BE2C (cell line): ENCODE measurements at regions not wholly inside any gene's neighbourhood (a gene's known extent, or its start where the extent isn't known, plus 50 kb on each side); places are given as distances from the start of the nearest gene placed in this dataset.

Experiments used
- DNase-seq: peaks from one replicate; pipeline ENCODE4 v3.0.0-alpha.2; 2020
- H3K27me3 ChIP-seq: fragments of 250-450 bp; sonication (Bioruptor Pico); 2 replicates; pipeline ENCODE4 v1.5.1; 2020; ENCODE audit warnings: mild to moderate bottlenecking
- H3K36me3 ChIP-seq: fragments of 250-450 bp; sonication (Bioruptor Pico); 2 replicates; pipeline ENCODE4 v1.5.1; 2020; ENCODE audit warnings: mild to moderate bottlenecking
- H3K4me1 ChIP-seq: fragments of 250-450 bp; sonication (Bioruptor Pico); 2 replicates; pipeline ENCODE4 v1.5.1; 2020
- H3K4me3 ChIP-seq: 2 replicates; pipeline ENCODE4 v1.5.1; 2011; ENCODE audit warnings: low read depth, low read length
- H3K9me3 ChIP-seq: fragments of 250-450 bp; sonication (Bioruptor Pico); 2 replicates; pipeline ENCODE4 v1.5.1; 2020
- TF ChIP-seq, protein P1 (sequence below): IDR thresholded peaks from 2 replicates; pipeline ENCODE4 v1.5.1; 2012; ENCODE audit warnings: mild to moderate bottlenecking, low read depth, low read length

DNA sequence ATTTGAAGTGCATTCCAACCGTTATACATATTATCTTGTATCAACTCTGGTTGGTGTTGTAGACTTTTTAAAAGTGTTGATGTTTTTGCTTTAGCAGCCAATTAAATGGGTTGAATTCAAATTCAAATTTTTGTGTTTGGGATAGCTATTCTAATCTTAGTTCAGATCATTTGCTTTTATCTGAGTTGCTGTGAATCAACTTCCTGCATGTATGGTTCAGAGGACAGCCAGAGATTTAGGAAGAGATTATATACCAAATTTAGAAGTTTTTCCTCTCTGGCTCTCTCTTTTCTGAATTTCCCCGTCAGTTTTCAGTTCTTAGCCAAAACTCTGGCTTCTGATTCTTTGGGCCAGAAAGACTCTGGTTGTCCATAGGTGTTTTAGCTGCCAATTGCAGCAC lies 415.5 kb downstream of the NUF2 start:
- Histone ChIP-seq H3K4me3 (no peak overlapping the region), H3K36me3 (no peaks in the 10 kb centered on the region), H3K27me3 (no peaks in the 10 kb centered on the region), H3K4me1 (no peaks in the 10 kb centered on the region), H3K9me3 (no peaks in the 10 kb centered on the region)
- DNase-seq = no peak
- TF ChIP-seq, protein P1, sequence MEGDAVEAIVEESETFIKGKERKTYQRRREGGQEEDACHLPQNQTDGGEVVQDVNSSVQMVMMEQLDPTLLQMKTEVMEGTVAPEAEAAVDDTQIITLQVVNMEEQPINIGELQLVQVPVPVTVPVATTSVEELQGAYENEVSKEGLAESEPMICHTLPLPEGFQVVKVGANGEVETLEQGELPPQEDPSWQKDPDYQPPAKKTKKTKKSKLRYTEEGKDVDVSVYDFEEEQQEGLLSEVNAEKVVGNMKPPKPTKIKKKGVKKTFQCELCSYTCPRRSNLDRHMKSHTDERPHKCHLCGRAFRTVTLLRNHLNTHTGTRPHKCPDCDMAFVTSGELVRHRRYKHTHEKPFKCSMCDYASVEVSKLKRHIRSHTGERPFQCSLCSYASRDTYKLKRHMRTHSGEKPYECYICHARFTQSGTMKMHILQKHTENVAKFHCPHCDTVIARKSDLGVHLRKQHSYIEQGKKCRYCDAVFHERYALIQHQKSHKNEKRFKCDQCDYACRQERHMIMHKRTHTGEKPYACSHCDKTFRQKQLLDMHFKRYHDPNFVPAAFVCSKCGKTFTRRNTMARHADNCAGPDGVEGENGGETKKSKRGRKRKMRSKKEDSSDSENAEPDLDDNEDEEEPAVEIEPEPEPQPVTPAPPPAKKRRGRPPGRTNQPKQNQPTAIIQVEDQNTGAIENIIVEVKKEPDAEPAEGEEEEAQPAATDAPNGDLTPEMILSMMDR = no peak

DNA sequence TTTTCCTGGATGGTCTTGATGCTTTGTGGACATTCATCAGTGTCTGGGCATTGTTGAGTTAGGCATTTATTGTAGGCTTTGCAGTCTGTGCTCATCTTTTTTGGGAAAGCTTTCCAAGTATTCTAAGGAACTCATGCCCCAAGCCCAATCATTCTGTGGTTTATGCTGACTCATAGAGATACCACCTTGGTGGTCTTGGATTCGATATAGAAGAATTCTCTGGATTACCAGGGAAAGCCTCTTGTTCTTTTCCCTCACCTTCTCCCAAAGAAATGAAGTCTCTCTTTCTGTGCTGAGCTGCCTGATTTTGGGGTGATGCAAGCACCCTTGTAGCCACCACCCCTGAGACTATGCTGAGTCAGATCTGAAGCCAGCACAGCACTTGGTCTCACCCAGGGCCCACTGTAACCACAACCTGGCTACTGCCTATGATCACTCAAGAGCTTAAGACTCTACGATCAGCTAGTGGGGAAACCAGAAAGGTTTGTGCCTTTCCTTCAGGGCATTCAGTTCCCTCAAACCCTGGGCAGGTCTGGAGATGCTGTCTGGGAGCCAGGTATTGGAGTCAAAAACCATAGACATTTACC lies 422.6 kb downstream of the NUF2 start:
- H3K36me3 ChIP-seq = no peaks in the 10 kb centered on the region
- H3K27me3 ChIP-seq = no peaks in the 10 kb centered on the region
- no peak for DNase-seq
- H3K4me3 ChIP-seq = no peak overlapping the region
- H3K4me1 ChIP-seq = no peaks in the 10 kb centered on the region
- H3K9me3 ChIP-seq = no peaks in the 10 kb centered on the region
- TF ChIP-seq, protein P1 = no peak

DNA sequence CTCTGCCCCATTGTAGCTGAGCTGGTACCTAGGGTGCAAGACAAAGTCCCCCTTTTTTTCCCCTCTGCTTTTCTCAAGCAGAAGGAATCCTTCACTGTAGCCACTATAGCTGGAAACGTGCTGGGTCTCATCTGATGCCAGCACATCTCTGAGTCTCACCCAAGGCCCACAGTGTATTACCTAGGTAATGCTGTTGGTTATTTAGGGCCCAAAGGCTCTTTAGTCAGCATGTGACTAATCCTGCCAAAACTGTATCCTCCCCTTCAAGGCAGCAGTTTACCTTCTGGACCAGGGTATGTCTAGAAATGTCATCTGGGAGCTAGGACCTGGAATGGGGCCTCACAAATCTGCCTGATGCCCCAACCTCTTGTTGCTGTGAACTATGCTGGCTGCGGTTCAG lies 423.4 kb downstream of the NUF2 start:
- H3K9me3 ChIP-seq = no peaks in the 10 kb centered on the region
- H3K27me3 ChIP-seq = no peaks in the 10 kb centered on the region
- TF ChIP-seq, protein P1 = no peak
- DNase-seq = no peak
- H3K36me3 ChIP-seq = no peaks in the 10 kb centered on the region
- no peak overlapping the region for H3K4me3 ChIP-seq
- no peaks in the 10 kb centered on the region for H3K4me1 ChIP-seq

DNA sequence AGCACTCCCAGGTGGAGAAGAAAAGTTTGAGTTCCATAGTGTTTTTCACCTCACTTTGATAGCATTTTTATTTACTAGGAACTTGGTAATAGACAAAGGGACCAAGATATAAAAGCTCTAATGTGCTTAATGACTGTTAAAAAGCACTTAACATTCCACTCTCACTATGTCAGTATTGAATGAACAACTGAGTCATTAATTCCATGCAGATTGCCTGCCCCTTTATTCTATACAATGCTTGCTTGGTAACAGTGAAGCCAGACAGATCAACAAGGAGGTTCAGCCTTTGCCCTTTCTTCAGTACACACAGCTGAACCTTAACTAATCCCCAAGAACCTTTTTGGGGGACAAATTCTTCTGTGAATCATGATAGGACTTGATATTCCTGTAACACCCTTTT lies 425.5 kb downstream of the NUF2 start:
- DNase-seq = no peak

DNA sequence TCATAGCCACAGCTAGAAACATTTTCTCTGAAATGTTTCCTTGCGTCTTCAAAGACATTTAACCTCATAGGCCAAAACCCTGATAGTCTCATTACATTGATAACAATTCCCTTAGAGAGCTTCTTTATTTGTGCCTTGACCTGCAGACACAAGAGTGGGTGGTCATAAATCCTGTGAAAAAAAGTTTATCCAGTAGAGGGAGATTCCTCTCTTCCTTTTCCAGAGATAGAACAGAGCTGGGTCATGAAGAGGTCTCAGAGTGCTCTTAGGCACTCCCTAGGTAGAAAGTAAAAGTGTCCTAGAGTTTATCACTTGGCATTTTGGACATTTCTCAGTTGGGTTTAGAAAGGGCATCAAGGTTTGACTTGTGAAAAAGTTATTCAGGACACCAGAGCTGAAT lies 426.1 kb downstream of the NUF2 start:
- H3K27me3 ChIP-seq = no peaks in the 10 kb centered on the region
- H3K9me3 ChIP-seq = no peaks in the 10 kb centered on the region
- H3K4me3 ChIP-seq = no peak overlapping the region
- no peak for DNase-seq
- H3K4me1 ChIP-seq = no peaks in the 10 kb centered on the region
- no peaks in the 10 kb centered on the region for H3K36me3 ChIP-seq
- TF ChIP-seq, protein P1 = no peak

More for the DNA sequence above, 425.5 kb downstream of the NUF2 start:
- TF ChIP-seq, protein P1 = no peak
- Histone ChIP-seq H3K4me3 (no peak overlapping the region), H3K9me3 (no peaks in the 10 kb centered on the region), H3K4me1 (no peaks in the 10 kb centered on the region), H3K36me3 (no peaks in the 10 kb centered on the region), H3K27me3 (no peaks in the 10 kb centered on the region)

DNA sequence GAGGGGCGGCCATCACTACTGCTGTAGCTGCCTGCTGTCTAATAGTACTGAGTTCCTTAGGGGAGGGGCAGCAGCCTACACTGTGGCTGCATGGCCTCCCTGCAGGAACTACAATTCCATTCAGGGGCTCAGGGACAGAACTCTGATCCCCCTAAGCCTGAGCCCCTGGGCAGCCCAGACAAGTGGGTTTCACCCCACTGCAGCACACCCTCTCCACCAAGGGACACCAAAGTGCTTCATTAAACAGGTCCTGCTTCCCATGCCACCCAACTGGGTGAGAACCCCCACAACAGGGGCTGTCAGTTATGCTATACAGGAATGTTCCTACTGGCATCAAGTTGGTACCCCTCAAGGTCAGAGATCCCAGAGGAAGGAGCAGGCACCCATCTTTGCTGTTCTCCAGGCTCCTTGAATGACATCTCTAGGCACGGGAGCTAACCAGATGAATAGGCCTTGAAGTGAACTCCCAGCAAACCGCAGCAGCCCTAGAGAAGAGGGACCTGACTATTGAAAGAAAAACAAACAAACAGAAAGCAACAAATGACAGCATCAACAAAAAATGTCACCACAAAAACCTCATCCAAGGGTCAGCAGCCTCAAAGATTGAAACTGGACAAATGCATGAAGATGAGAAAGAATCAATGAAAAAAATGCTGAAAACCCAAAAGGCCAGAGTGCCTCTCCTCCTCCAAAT lies 437.4 kb downstream of the NUF2 start:
- DNase-seq = no peak
- H3K36me3 ChIP-seq = no peaks in the 10 kb centered on the region
- H3K4me3 ChIP-seq = no peak overlapping the region
- no peaks in the 10 kb centered on the region for H3K9me3 ChIP-seq
- no peaks in the 10 kb centered on the region for H3K4me1 ChIP-seq
- TF ChIP-seq, protein P1 = no peak
- no peaks in the 10 kb centered on the region for H3K27me3 ChIP-seq
